Loucy (cell line): ENCODE measurements at regions not wholly inside any gene's neighbourhood (a gene's known extent, or its start where the extent isn't known, plus 50 kb on each side); places are given as distances from the start of the nearest gene placed in this dataset.

Source experiments
- H2AFZ ChIP-seq: fragments of 200-600 bp; sonication (generic); 2 replicates; pipeline ENCODE4 v1.6.0; 2016; ENCODE audit warnings: antibody characterized with exemption, mild to moderate bottlenecking, low read length, moderate library complexity
- H3F3A ChIP-seq: fragments of 200-600 bp; 2 replicates; pipeline ENCODE4 v1.6.0; 2016; ENCODE audit warnings: antibody characterized with exemption, low read depth, mild to moderate bottlenecking
- H3K27me3 ChIP-seq: fragments of 200-600 bp; sonication (generic); 2 replicates; pipeline ENCODE4 v1.6.1; 2014; ENCODE audit warnings: low read length, mild to moderate bottlenecking; ENCODE audit not compliant: insufficient read depth, poor library complexity, severe bottlenecking
- H3K36me3 ChIP-seq: fragments of 200-600 bp; sonication (generic); 2 replicates; pipeline ENCODE4 v1.6.1; 2016; ENCODE audit warnings: low read length; ENCODE audit not compliant: insufficient read depth
- H3K4me1 ChIP-seq: fragments of 200-600 bp; sonication (generic); 2 replicates; pipeline ENCODE4 v1.5.1; 2014; ENCODE audit warnings: low read length, mild to moderate bottlenecking; ENCODE audit not compliant: insufficient read depth, poor library complexity, severe bottlenecking
- H3K4me2 ChIP-seq: fragments of 200-600 bp; sonication (generic); 2 replicates; pipeline ENCODE4 v1.6.0; 2014; ENCODE audit warnings: antibody characterized with exemption, low read length, low read depth, mild to moderate bottlenecking; ENCODE audit not compliant: poor library complexity, severe bottlenecking
- H3K4me3 ChIP-seq: fragments of 200-600 bp; sonication (generic); 2 replicates; pipeline ENCODE4 v1.5.1; 2014; ENCODE audit warnings: low read length, mild to moderate bottlenecking, mixed read lengths; ENCODE audit not compliant: poor library complexity, severe bottlenecking
- H3K79me2 ChIP-seq: fragments of 200-600 bp; sonication (generic); 2 replicates; pipeline ENCODE4 v1.6.1; 2014; ENCODE audit warnings: low read length; ENCODE audit not compliant: insufficient read depth
- H3K9ac ChIP-seq: fragments of 200-600 bp; sonication (generic); 2 replicates; pipeline ENCODE4 v1.6.0; 2014; ENCODE audit warnings: mild to moderate bottlenecking, low read depth, low read length, moderate library complexity; ENCODE audit not compliant: poor library complexity, severe bottlenecking
- H3K9me2 ChIP-seq: fragments of 200-600 bp; sonication (generic); replicated peaks from 2 replicates; pipeline ENCODE4 v1.6.1; 2016; ENCODE audit warnings: low read depth, low read length, mixed read lengths
- H3K9me3 ChIP-seq: fragments of 200-600 bp; sonication (generic); 2 replicates; pipeline ENCODE4 v1.6.1; 2014; ENCODE audit warnings: mild to moderate bottlenecking, antibody characterized with exemption, low read length, low read depth; ENCODE audit not compliant: insufficient read depth
- H4K20me1 ChIP-seq: fragments of 200-600 bp; sonication (generic); 2 replicates; pipeline ENCODE4 v1.6.0; 2014; ENCODE audit warnings: antibody characterized with exemption, low read length, mild to moderate bottlenecking; ENCODE audit not compliant: insufficient read depth, poor library complexity, severe bottlenecking
- EZH2phosphoT487 ChIP-seq: fragments of 200-600 bp; IDR thresholded peaks from 2 replicates; pipeline ENCODE4 v1.6.1; 2018; ENCODE audit warnings: antibody characterized with exemption, mild to moderate bottlenecking, moderate library complexity, borderline replicate concordance
- TF ChIP-seq, protein P1 (sequence below): fragments of 200-600 bp; sonication (generic); conservative IDR thresholded peaks from 2 replicates; pipeline ENCODE4 v1.5.1; 2014; ENCODE audit warnings: mild to moderate bottlenecking, antibody characterized with exemption, low read length

DNA sequence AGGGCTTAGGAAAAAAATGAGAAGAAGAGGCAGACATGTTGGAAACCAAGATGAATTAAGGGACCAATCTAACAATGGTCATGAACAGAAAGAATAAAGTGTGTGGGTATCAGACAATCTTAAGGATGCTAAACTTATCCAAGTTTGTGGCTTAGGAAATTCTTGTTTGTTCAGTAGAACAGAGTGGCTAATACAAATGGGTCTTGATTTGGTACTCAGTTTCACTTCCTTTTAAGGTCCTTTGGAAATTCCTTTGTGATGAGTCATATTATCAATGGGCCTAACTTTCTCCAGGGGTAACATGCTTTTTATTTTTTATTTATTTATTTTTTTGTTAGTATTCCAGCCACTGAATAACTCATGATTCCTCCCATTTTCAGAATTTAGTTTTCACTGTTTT lies 1154.7 kb upstream of the FLRT2 start:
- TF ChIP-seq, protein P1, sequence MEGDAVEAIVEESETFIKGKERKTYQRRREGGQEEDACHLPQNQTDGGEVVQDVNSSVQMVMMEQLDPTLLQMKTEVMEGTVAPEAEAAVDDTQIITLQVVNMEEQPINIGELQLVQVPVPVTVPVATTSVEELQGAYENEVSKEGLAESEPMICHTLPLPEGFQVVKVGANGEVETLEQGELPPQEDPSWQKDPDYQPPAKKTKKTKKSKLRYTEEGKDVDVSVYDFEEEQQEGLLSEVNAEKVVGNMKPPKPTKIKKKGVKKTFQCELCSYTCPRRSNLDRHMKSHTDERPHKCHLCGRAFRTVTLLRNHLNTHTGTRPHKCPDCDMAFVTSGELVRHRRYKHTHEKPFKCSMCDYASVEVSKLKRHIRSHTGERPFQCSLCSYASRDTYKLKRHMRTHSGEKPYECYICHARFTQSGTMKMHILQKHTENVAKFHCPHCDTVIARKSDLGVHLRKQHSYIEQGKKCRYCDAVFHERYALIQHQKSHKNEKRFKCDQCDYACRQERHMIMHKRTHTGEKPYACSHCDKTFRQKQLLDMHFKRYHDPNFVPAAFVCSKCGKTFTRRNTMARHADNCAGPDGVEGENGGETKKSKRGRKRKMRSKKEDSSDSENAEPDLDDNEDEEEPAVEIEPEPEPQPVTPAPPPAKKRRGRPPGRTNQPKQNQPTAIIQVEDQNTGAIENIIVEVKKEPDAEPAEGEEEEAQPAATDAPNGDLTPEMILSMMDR, result no peak
- TF ChIP-seq EZH2phosphoT487, result no peak
- no peak overlapping the region for H2AFZ ChIP-seq
- no peaks in the 10 kb centered on the region for H3K9me2 ChIP-seq
- H4K20me1 ChIP-seq, result no peaks in the 10 kb centered on the region
- H3K27me3 ChIP-seq, result no peaks in the 10 kb centered on the region
- no peaks in the 10 kb centered on the region for H3K79me2 ChIP-seq
- H3K9me3 ChIP-seq, result no peaks in the 10 kb centered on the region
- no peak overlapping the region for H3K9ac ChIP-seq
- H3K4me3 ChIP-seq, result no peak overlapping the region
- H3F3A ChIP-seq, result no peaks in the 10 kb centered on the region
- no peaks in the 10 kb centered on the region for H3K4me1 ChIP-seq
- no peaks in the 10 kb centered on the region for H3K36me3 ChIP-seq
- H3K4me2 ChIP-seq, result no peak overlapping the region

DNA sequence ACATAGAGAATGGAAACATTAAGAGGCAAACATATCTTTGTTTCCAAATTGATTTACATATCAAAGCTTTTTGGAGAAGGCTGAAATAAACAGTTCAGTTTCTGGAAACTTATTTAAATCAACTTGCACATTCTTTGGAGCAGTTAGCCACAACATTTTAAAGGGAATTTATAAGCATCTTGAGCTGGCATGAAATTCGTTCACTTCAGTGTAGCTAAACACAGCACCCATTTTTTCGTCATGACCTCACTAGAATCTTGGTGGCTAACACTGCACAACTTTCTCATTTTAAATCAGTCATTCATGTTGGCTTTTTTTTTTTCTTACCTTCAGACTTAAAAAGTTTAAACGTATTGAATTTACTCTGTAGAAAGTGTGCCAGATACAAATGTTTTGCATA lies 1139.9 kb upstream of the FLRT2 start:
- Histone ChIP-seq H3K9ac (no peak overlapping the region), H3K9me3 (no peaks in the 10 kb centered on the region), H3K79me2 (no peaks in the 10 kb centered on the region), H4K20me1 (no peaks in the 10 kb centered on the region), H3K27me3 (no peaks in the 10 kb centered on the region), H3K36me3 (no peaks in the 10 kb centered on the region), H2AFZ (no peak overlapping the region), H3F3A (no peaks in the 10 kb centered on the region), H3K4me2 (no peak overlapping the region), H3K4me1 (no peaks in the 10 kb centered on the region), H3K4me3 (no peak overlapping the region), H3K9me2 (no peaks in the 10 kb centered on the region)
- TF ChIP-seq, protein P1, result no peak
- no peak for TF ChIP-seq EZH2phosphoT487

DNA sequence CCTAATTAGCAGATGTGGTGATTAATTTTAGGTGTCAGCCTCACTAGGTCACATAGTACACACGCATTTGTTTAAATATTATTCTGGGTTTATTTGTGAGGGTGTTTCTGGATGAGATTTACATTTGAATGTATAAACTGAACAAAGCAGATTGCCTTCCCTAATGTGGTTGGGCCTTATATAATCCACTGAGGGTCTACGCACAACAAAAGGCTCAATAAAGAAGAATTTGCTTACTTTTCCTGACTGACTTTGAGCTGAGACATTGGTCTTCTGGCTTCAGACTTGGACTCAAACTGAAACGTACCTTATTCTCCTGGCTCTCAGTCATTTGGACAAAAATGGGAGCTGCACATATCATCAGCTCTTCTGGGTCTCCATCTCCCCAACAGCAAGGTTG lies 1132.3 kb upstream of the FLRT2 start:
- Histone ChIP-seq H3F3A (no peaks in the 10 kb centered on the region), H3K36me3 (no peaks in the 10 kb centered on the region), H3K9me2 (no peaks in the 10 kb centered on the region), H3K9ac (no peak overlapping the region), H4K20me1 (no peaks in the 10 kb centered on the region), H3K4me3 (no peak overlapping the region), H3K79me2 (no peaks in the 10 kb centered on the region), H3K4me2 (no peak overlapping the region), H3K4me1 (no peaks in the 10 kb centered on the region), H2AFZ (no peak overlapping the region), H3K27me3 (no peaks in the 10 kb centered on the region), H3K9me3 (no peaks in the 10 kb centered on the region)
- TF ChIP-seq, protein P1, result no peak
- no peak for TF ChIP-seq EZH2phosphoT487
